Esophagus squamous epithelium (tissue), 4 donors: ENCODE measurements at regions not wholly inside any gene's neighbourhood (a gene's known extent, or its start where the extent isn't known, plus 50 kb on each side); places are given as distances from the start of the nearest gene placed in this dataset.

Experiments
- CTCF ChIP-seq, 6 experiments: fragments of 450-650 bp in 4 of 6; fragments of 200-600 bp in 2 of 6; sonication (generic) in 2 of 6; IDR thresholded peaks; one replicate each; pipeline ENCODE4 v1.5.1; 2016 to 2019; ENCODE audit warnings: antibody characterized with exemption in 6 of 6, mild to moderate bottlenecking in 4 of 6, moderate library complexity in 4 of 6
- POLR2A ChIP-seq, 4 donors: fragments of 450-650 bp; IDR thresholded peaks; one replicate each; pipeline ENCODE4 v1.6.1; 2017; ENCODE audit warnings: antibody characterized with exemption in 4 of 4, mild to moderate bottlenecking in 4 of 4, moderate library complexity in 3 of 4

- TF ChIP-seq CTCF (IDR thresholded peaks at IDR 0.05) (no peak), POLR2A (IDR thresholded peaks at IDR 0.05) (no peak)
Measured at GRCh38 chr13:105144020-105144419, 1391.4 kb downstream of the EFNB2 start.
